AG09309 (cell line): ENCODE measurements at regions not wholly inside any gene's neighbourhood (a gene's known extent, or its start where the extent isn't known, plus 50 kb on each side); places are given as distances from the start of the nearest gene placed in this dataset.

Experiments used
- DNase-seq: peaks from one replicate; pipeline ENCODE4 v3.0.0-alpha.2; 2010; ENCODE audit warnings: low read depth
- H3K4me3 ChIP-seq: 2 replicates; pipeline ENCODE4 v1.5.1; 2011; ENCODE audit warnings: mild to moderate bottlenecking, low read depth, low read length, moderate library complexity; ENCODE audit not compliant: control insufficient read depth
- CTCF ChIP-seq: IDR thresholded peaks from 2 replicates; pipeline ENCODE4 v1.5.1; 2011; ENCODE audit warnings: mild to moderate bottlenecking, low read depth, low read length, inconsistent platforms; ENCODE audit not compliant: insufficient read depth, control insufficient read depth; ENCODE audit errors: missing control alignments

- H3K4me3 ChIP-seq: no peak overlapping the region
- no peak for TF ChIP-seq CTCF
- DNase-seq: no peak
These were observed 107.2 kb downstream of the DACT2 start for GRCh38 chr6:168212362-168212761.

- H3K4me3 ChIP-seq: no peak overlapping the region
- no peak for TF ChIP-seq CTCF
- DNase-seq: no peak
These were observed 107.9 kb downstream of the DACT2 start for GRCh38 chr6:168211681-168212080.

DNA sequence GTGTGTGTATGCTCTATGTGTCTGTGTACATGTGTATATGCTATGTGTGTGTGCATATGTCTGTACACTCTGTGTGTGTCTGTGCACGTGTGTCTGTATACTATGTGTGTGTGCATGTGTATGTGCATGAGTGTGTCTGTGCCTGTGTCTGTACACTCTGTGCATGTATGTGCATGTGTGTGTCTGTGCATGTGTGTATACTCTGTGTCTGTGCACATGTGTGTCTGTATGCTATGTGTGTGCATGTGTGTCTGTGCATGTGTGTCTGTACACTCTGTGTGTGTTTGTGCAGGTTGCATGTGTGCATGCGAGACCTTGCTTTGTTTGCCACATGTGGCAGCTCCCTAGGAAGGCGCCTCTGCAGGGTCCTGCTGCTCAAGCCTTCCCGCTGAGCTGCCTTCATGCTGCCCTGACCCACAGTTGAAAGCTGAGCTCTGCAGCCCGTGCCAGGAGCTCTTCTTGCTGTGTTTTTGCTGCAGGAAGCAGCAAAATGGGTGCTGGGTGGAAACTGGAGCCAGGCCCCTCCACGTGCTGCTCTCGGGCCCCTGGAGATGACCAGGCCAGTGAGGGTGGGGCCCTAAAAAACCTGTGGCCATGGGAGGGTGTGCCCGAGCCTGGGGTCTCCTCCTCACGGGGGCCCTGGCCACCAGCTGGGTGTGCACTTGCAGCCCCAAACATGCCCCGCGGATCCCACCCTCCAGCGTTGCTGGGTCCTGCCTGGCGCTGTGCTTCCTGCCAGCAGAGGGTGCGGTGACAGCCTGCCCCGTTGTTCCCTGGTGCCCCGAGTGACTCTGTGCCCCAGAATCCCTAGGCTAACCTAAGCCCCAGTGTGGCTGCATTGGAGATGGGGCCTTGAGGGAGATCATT lies 109.1 kb downstream of the DACT2 start:
- DNase-seq: no peak
- no peak overlapping the region for H3K4me3 ChIP-seq
- no peak for TF ChIP-seq CTCF

GRCh38 chr6:168209420-168209819 lies 110.2 kb downstream of the DACT2 start:
- DNase-seq: no peak
- no peak overlapping the region for H3K4me3 ChIP-seq
- TF ChIP-seq CTCF: no peak

DNA sequence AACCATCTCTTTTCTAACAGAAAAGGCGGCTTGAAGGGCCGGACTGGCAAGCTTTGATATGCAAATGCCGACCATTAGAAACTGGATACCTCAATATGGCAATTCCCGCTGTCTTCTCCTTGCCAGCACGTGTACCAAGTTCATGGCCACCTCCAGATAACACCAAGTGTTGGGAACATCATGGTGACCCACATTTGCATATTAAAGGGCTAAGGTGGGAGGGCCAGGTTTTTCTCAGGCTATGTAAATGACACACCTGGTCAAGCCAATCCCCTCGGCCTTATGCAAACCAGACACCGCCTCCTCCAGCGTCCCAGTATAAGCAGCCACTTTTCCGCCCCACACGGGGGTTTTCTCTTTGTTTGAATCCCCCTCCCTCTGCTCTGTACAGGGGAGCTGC lies 110.7 kb downstream of the DACT2 start:
- DNase-seq: no peak
- H3K4me3 ChIP-seq: no peak overlapping the region
- TF ChIP-seq CTCF: no peak

DNA sequence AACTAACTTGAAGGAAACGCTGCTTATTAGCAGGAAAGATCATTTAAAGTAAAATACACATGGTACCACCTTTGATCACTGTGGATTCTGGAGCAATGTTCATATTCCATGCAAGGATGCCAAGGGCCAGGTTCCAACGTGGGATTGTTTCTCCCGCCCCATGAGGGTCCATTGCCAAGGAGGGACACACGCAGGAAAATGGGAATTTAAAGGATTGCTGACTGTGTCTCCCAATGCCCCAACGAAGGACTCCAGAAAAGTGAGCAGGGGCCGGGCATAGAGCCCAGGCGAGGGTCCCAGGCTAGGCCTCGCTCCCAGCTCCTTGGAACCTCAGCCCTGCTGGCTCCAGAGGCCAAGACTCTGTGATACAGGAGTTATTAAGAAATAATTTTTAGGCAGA lies 111.2 kb downstream of the DACT2 start:
- no peak for TF ChIP-seq CTCF
- no peak overlapping the region for H3K4me3 ChIP-seq
- no peak for DNase-seq
